Esophagus squamous epithelium (tissue), 4 donors: ENCODE measurements at regions not wholly inside any gene's neighbourhood (a gene's known extent, or its start where the extent isn't known, plus 50 kb on each side); places are given as distances from the start of the nearest gene placed in this dataset.

Source experiments
- CTCF ChIP-seq, 6 experiments: fragments of 450-650 bp in 4 of 6; fragments of 200-600 bp in 2 of 6; sonication (generic) in 2 of 6; IDR thresholded peaks; one replicate each; pipeline ENCODE4 v1.5.1; 2016 to 2019; ENCODE audit warnings: antibody characterized with exemption in 6 of 6, mild to moderate bottlenecking in 4 of 6, moderate library complexity in 4 of 6
- POLR2A ChIP-seq, 4 donors: fragments of 450-650 bp; IDR thresholded peaks; one replicate each; pipeline ENCODE4 v1.6.1; 2017; ENCODE audit warnings: antibody characterized with exemption in 4 of 4, mild to moderate bottlenecking in 4 of 4, moderate library complexity in 3 of 4

DNA sequence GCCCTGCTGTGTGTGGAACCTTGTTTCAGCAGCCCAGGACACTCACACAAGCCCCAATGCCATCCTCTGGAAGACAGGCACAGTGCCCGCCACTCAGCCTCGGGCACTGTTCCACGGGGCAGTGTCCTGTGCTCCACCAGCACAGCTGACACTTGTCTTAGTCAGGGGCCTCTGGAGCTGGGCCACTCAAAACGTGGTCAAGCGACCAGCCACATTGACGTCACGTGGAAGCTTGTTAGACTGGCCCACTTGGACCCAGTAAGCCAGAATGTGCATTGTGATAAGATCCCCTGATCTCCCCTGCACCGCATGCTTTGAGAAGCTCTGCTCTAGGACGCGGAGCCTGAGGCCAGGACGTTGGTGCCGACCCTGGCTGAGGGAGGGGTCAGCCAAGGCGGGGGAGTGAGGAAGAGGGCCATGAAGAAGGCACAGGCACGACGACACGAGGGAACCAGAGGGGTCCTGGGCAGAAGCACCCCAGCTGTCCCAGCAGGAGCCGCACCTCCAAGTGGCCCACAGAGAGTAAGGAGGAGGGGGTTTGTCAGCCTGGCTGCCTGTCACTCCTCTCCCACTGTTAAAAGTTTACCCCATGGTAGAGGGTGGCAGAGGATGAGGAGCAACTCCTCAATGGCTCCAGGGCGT is 64.6 kb downstream of the LINC01488 start:
- no peak for TF ChIP-seq CTCF (IDR thresholded peaks at IDR 0.05)
- no peak for TF ChIP-seq POLR2A (IDR thresholded peaks at IDR 0.05)
